GM12878 (cell line): ENCODE measurements at regions not wholly inside any gene's neighbourhood (a gene's known extent, or its start where the extent isn't known, plus 50 kb on each side); places are given as distances from the start of the nearest gene placed in this dataset.

Source experiments
- ATAC-seq: fragments of 200-7000 bp; cut with Tn5 transposase; 3 replicates; pipeline ENCODE4 v1.9.1; 2020; ENCODE audit warnings: mild to moderate bottlenecking, moderate library complexity
- BruUV-seq: library from RNA; stranded (reverse); fragments of 400-500 nt; replicated peaks from 2 replicates; lab custom pipeline; 2021; lab: Mats Ljungman, UMichigan
- CTCF ChIA-PET: fragments of 300-600 bp; sonication (Branson Sonifier 250); formaldehyde crosslinking; extraction: SDS; loops from one replicate; lab custom pipeline; 2021; ENCODE audit warnings: inconsistent platforms; lab: Yijun Ruan, JAX
- POLR2A ChIA-PET: fragments of 350-600 bp; formaldehyde crosslinking; extraction: SDS; loops from one replicate; lab custom pipeline; 2021; ENCODE audit warnings: inconsistent platforms; lab: Charles Lee
- RAD21 ChIA-PET: fragments of 300-600 bp; sonication (Branson Sonifier 250); formaldehyde crosslinking; loops from one replicate; lab custom pipeline; 2023; ENCODE audit warnings: antibody characterized with exemption; ENCODE audit not compliant: unreplicated experiment; lab: Charles Lee
- SMC1A ChIA-PET: fragments of 300-600 bp; sonication (Branson Sonifier 250); formaldehyde crosslinking; loops from one replicate; lab custom pipeline; 2023; ENCODE audit not compliant: unreplicated experiment, uncharacterized antibody; lab: Charles Lee
- DNase-seq: peaks from one replicate; pipeline ENCODE4 v3.0.0-alpha.2; 2011; ENCODE audit warnings: low read depth, low spot score
- FAIRE-seq: peaks from 3 replicates; lab custom pipeline; 2011; peaks lifted over from hg19 to GRCh38; lab: Jason Lieb, UNC
- H2AFZ ChIP-seq: 2 replicates; pipeline ENCODE4 v1.6.0; 2011; ENCODE audit warnings: low read depth, low read length, control low read depth; ENCODE audit not compliant: control insufficient read depth
- H3K27ac ChIP-seq: 2 replicates; pipeline ENCODE4 v1.5.1; 2011; ENCODE audit warnings: control low read depth; ENCODE audit not compliant: control insufficient read depth, insufficient read depth
- H3K27me3 ChIP-seq, 2 experiments: replicated peaks in 1 of 2; 2 replicates each; pipeline versions ENCODE4 v1.6.0 to v1.6.1; 2011; ENCODE audit warnings: low read length in 1 of 2; ENCODE audit not compliant: control insufficient read depth in 2 of 2, insufficient read depth in 2 of 2
- H3K36me3 ChIP-seq, 2 experiments: 2 replicates each; pipeline ENCODE4 v1.5.1; 2011; ENCODE audit warnings: low read length in 1 of 2; ENCODE audit not compliant: control insufficient read depth in 2 of 2, insufficient read depth in 2 of 2
- H3K4me1 ChIP-seq: 2 replicates; pipeline ENCODE4 v1.6.1; 2011; ENCODE audit warnings: mild to moderate bottlenecking, low read length, moderate library complexity, mixed read lengths; ENCODE audit not compliant: control insufficient read depth, insufficient read depth
- H3K4me2 ChIP-seq: 2 replicates; pipeline ENCODE4 v1.6.0; 2011; ENCODE audit warnings: control low read depth; ENCODE audit not compliant: control insufficient read depth, insufficient read depth
- H3K4me3 ChIP-seq: fragments of 200-600 bp; sonication (generic); 2 replicates; pipeline ENCODE4 v1.5.1; 2016
- H3K79me2 ChIP-seq: 2 replicates; pipeline ENCODE4 v1.6.0; 2011; ENCODE audit warnings: low read length; ENCODE audit not compliant: control insufficient read depth, insufficient read depth
- H3K9ac ChIP-seq: 2 replicates; pipeline ENCODE4 v1.8.0; 2011; ENCODE audit warnings: low read length, control low read depth, mixed read lengths; ENCODE audit not compliant: control insufficient read depth, insufficient read depth
- H3K9me3 ChIP-seq: replicated peaks from 3 replicates; pipeline ENCODE4 v1.5.1; 2011; ENCODE audit warnings: mild to moderate bottlenecking, low read length; ENCODE audit not compliant: control insufficient read depth, insufficient read depth
- H4K20me1 ChIP-seq: 2 replicates; pipeline ENCODE4 v1.6.0; 2011; ENCODE audit not compliant: control insufficient read depth, insufficient read depth
- DPF2 ChIP-seq: fragments of 450-650 bp; IDR thresholded peaks from 2 replicates; pipeline ENCODE4 v1.6.1; 2017; ENCODE audit warnings: mild to moderate bottlenecking
- FOXM1 ChIP-seq: IDR thresholded peaks from 2 replicates; pipeline ENCODE4 v1.6.1; 2012; ENCODE audit warnings: low read depth, mild to moderate bottlenecking, inconsistent platforms, low read length, moderate library complexity
- GABPA ChIP-seq: IDR thresholded peaks from 2 replicates; pipeline ENCODE4 v1.6.1; 2014; ENCODE audit warnings: antibody characterized with exemption, low read depth, mild to moderate bottlenecking, inconsistent platforms
- NR2C1 ChIP-seq: fragments of 450-650 bp; IDR thresholded peaks from 2 replicates; pipeline ENCODE4 v1.6.1; 2017; ENCODE audit warnings: antibody characterized with exemption, mild to moderate bottlenecking, moderate library complexity
- USF1 ChIP-seq: IDR thresholded peaks from 2 replicates; pipeline ENCODE4 v1.6.1; 2011; ENCODE audit warnings: borderline replicate concordance, low read depth, mild to moderate bottlenecking, moderate library complexity, mixed read lengths, low read length; ENCODE audit not compliant: insufficient read depth; ENCODE audit errors: extremely low read length
- WGBS: methylation state at CpG from one replicate; pipeline ENCODE4 v1.1.6; 2016; ENCODE audit warnings: low lambda C conversion rate; ENCODE audit not compliant: insufficient replicate concordance, insufficient coverage; ENCODE audit errors: missing lambda C conversion rate; 5-methylcytosine and 5-hydroxymethylcytosine counted together
- in situ Hi-C: fragments of 300-500 bp; cut with MboI; formaldehyde crosslinking; loops from 9 replicates; pipeline ENCODE4 v1.14.3; 2018; ENCODE audit warnings: mixed read lengths
- intact Hi-C: fragments of 100-400 bp; cut with micrococcal nuclease; formaldehyde crosslinking; loops from one replicate; pipeline ENCODE4 v1.14.2; 2022; ENCODE audit not compliant: unreplicated experiment

GRCh38 chr5:173495225-173495904, 121.1 kb downstream of the BOD1 start (continued):
- TF ChIP-seq NR2C1 (no peak), FOXM1 (no peak), DPF2 (no peak)

GRCh38 chr5:173494446-173494845, 122.0 kb downstream of the BOD1 start:
- 0% methylated on average over 2 of the region's 2 CpGs for WGBS
- Histone ChIP-seq H3K27me3 (no peaks in the 10 kb centered on the region; a peak in 3 of 4 replicates), H4K20me1 (no peaks in the 10 kb centered on the region), H3K79me2 (no peaks in the 10 kb centered on the region), H3K27ac (no peak overlapping the region), H3K4me2 (no peak overlapping the region), H3K4me3 (no peak overlapping the region), H3K9me3 (no peaks in the 10 kb centered on the region), H3K4me1 (no peaks in the 10 kb centered on the region), H2AFZ (no peak overlapping the region), H3K9ac (no peak overlapping the region), H3K36me3 (no peaks in the 10 kb centered on the region)
- no peak for ATAC-seq
- in situ Hi-C loops = no loop called here
- intact Hi-C loops = no loop called here
- SMC1A ChIA-PET = no interaction called here
- no peak for DNase-seq
- CTCF ChIA-PET = no interaction called here
- TF ChIP-seq USF1 (peak; percentile 31), GABPA (no peak)
- no peak for FAIRE-seq
- RAD21 ChIA-PET = no interaction called here
- BruUV-seq = no TSS peak
- POLR2A ChIA-PET = interaction anchor here (0.7 kb wide), 1 partner anchor 23 kb away, joined by 6 read pairs; no protein-coding TSS in a partner anchor
